ENCODE measurements at regions not wholly inside any gene's neighbourhood (a gene's known extent, or its start where the extent isn't known, plus 50 kb on each side); places are given as distances from the start of the nearest gene placed in this dataset.

- TF ChIP-seq MYBL2 (CRISPR knock-in tag; IDR thresholded peaks at IDR 0.05) (no peak), CTCF (IDR thresholded peaks at IDR 0.05) (no peak), MLX (CRISPR knock-in tag; IDR thresholded peaks at IDR 0.05) (no peak), NR3C1 (CRISPR knock-in tag; conservative IDR thresholded peaks at IDR 0.05; ENCODE audit: low read depth) (no peak), NR1H2 (CRISPR knock-in tag; IDR thresholded peaks at IDR 0.05) (no peak), NR2C2 (CRISPR knock-in tag; IDR thresholded peaks at IDR 0.05) (no peak), AFF4 (CRISPR knock-in tag; IDR thresholded peaks at IDR 0.05; ENCODE audit: borderline replicate concordance) (no peak), PRDM15 (CRISPR knock-in tag; IDR thresholded peaks at IDR 0.05) (no peak), ZNF512 (CRISPR knock-in tag; IDR thresholded peaks at IDR 0.05; ENCODE audit: borderline replicate concordance) (no peak), SP1 (CRISPR knock-in tag; conservative IDR thresholded peaks at IDR 0.05) (no peak), FOXK1 (CRISPR knock-in tag; IDR thresholded peaks at IDR 0.05) (no peak), ZNF232 (CRISPR knock-in tag; IDR thresholded peaks at IDR 0.05) (no peak), MAX (CRISPR knock-in tag; IDR thresholded peaks at IDR 0.05) (no peak)
Observed at GRCh38 chr5:52132053-52132452, 655.7 kb upstream of the ITGA1 start.

Data from WTC11 (cell line).